IMR-90 (cell line): ENCODE measurements at regions not wholly inside any gene's neighbourhood (a gene's known extent, or its start where the extent isn't known, plus 50 kb on each side); places are given as distances from the start of the nearest gene placed in this dataset.

Experiments used
- ATAC-seq: fragments of 200-7000 bp; cut with Tn5 transposase; 2 replicates; pipeline ENCODE4 v1.9.1; 2020; ENCODE audit warnings: low read depth, mild to moderate bottlenecking, moderate library complexity
- BruUV-seq: library from RNA; stranded (reverse); fragments of 400-500 nt; replicated peaks from 2 replicates; lab custom pipeline; 2021; lab: Mats Ljungman, UMichigan
- CTCF ChIA-PET: fragments of 300-600 bp; formaldehyde crosslinking; extraction: SDS; loops from one replicate; lab custom pipeline; 2021; ENCODE audit warnings: antibody characterized with exemption; lab: Yijun Ruan, JAX
- POLR2A ChIA-PET: fragments of 300-600 bp; sonication (Branson Sonifier 250); formaldehyde crosslinking; loops from one replicate; lab custom pipeline; 2022; ENCODE audit warnings: antibody characterized with exemption; ENCODE audit not compliant: unreplicated experiment; lab: Charles Lee
- DNase-seq: peaks from one replicate; pipeline ENCODE4 v3.0.0; 2013
- H2AFZ ChIP-seq: replicated peaks from 2 replicates; pipeline ENCODE3; 2013; ENCODE audit warnings: low read length, mild to moderate bottlenecking; ENCODE audit not compliant: poor library complexity
- H2AK5ac ChIP-seq: 2 replicates; pipeline ENCODE4 v1.6.1; 2013; ENCODE audit warnings: low read depth, low read length, inconsistent platforms
- H2AK9ac ChIP-seq: replicated peaks from 2 replicates; pipeline ENCODE3; 2013; ENCODE audit warnings: mild to moderate bottlenecking, low read depth, low read length, moderate library complexity; ENCODE audit not compliant: poor library complexity
- H2BK120ac ChIP-seq: 2 replicates; pipeline ENCODE4 v1.6.1; 2013; ENCODE audit warnings: low read depth, low read length, inconsistent platforms
- H2BK15ac ChIP-seq: 3 replicates; pipeline ENCODE4 v1.6.1; 2013; ENCODE audit warnings: low read depth, low read length, inconsistent platforms
- H2BK20ac ChIP-seq: 2 replicates; pipeline ENCODE4 v1.6.1; 2013; ENCODE audit warnings: low read depth, mild to moderate bottlenecking, inconsistent platforms, low read length, moderate library complexity
- H2BK5ac ChIP-seq: 2 replicates; pipeline ENCODE4 v1.6.1; 2013; ENCODE audit warnings: mild to moderate bottlenecking, low read depth, low read length, inconsistent platforms; ENCODE audit not compliant: poor library complexity, severe bottlenecking
- H3K14ac ChIP-seq: replicated peaks from 2 replicates; pipeline ENCODE4 v1.6.1; 2013; ENCODE audit warnings: low read depth, low read length, inconsistent platforms
- H3K18ac ChIP-seq: 2 replicates; pipeline ENCODE4 v1.6.1; 2013; ENCODE audit warnings: low read depth, low read length, control low read depth
- H3K23ac ChIP-seq: 2 replicates; pipeline ENCODE4 v1.6.1; 2013; ENCODE audit warnings: low read depth, low read length, inconsistent platforms
- H3K27ac ChIP-seq: 2 replicates; pipeline ENCODE4 v1.5.1; 2013; ENCODE audit warnings: mild to moderate bottlenecking, control low read depth, low read length; ENCODE audit not compliant: insufficient read depth
- H3K27me3 ChIP-seq: 2 replicates; pipeline ENCODE4 v1.6.1; 2013; ENCODE audit warnings: low read length; ENCODE audit not compliant: control insufficient read depth, insufficient read depth
- H3K36me3 ChIP-seq: 2 replicates; pipeline ENCODE4 v1.6.1; 2013; ENCODE audit warnings: low read length, mixed read lengths; ENCODE audit not compliant: control insufficient read depth, insufficient read depth
- H3K4ac ChIP-seq: 2 replicates; pipeline ENCODE4 v1.6.1; 2013; ENCODE audit warnings: low read depth, low read length, inconsistent platforms
- H3K4me1 ChIP-seq: 2 replicates; pipeline ENCODE4 v1.6.1; 2013; ENCODE audit warnings: low read length, mixed read lengths; ENCODE audit not compliant: control insufficient read depth, insufficient read depth
- H3K4me2 ChIP-seq: 2 replicates; pipeline ENCODE4 v1.6.1; 2013; ENCODE audit warnings: low read depth, mild to moderate bottlenecking, control low read depth, low read length, moderate library complexity
- H3K4me3 ChIP-seq: 2 replicates; pipeline ENCODE4 v1.5.1; 2013; ENCODE audit warnings: low read depth, mild to moderate bottlenecking, control low read depth, low read length, moderate library complexity; ENCODE audit not compliant: insufficient read depth
- H3K56ac ChIP-seq: 2 replicates; pipeline ENCODE4 v1.6.1; 2013; ENCODE audit warnings: low read length, inconsistent platforms; ENCODE audit not compliant: insufficient read depth; ENCODE audit errors: extremely low read depth
- H3K79me1 ChIP-seq, 2 experiments: 2 replicates each; pipeline ENCODE4 v1.6.1; 2013; ENCODE audit warnings: low read length in 2 of 2, inconsistent platforms in 1 of 2, low read depth in 1 of 2
- H3K9ac ChIP-seq: 2 replicates; pipeline ENCODE4 v1.6.1; 2013; ENCODE audit warnings: low read depth, low read length, control low read depth
- H3K9me1 ChIP-seq: 2 replicates; pipeline ENCODE4 v1.6.1; 2013; ENCODE audit warnings: low read length, inconsistent platforms; ENCODE audit not compliant: insufficient read depth
- H3K9me3 ChIP-seq: 2 replicates; pipeline ENCODE4 v1.6.1; 2013; ENCODE audit warnings: low read length; ENCODE audit not compliant: control insufficient read depth, insufficient read depth
- H4K20me1 ChIP-seq: 2 replicates; pipeline ENCODE4 v1.6.1; 2013; ENCODE audit warnings: low read length, inconsistent platforms; ENCODE audit not compliant: insufficient read depth
- H4K5ac ChIP-seq: 2 replicates; pipeline ENCODE4 v1.6.1; 2013; ENCODE audit warnings: mild to moderate bottlenecking, low read depth, low read length, control low read depth
- H4K8ac ChIP-seq, 2 experiments: 2 replicates each; pipeline ENCODE4 v1.6.1; 2013; ENCODE audit warnings: low read depth in 2 of 2, low read length in 2 of 2, control low read depth in 1 of 2, inconsistent platforms in 1 of 2
- H4K91ac ChIP-seq: 2 replicates; pipeline ENCODE4 v1.6.1; 2013; ENCODE audit warnings: low read depth, low read length, inconsistent platforms; ENCODE audit not compliant: insufficient read depth
- MXI1 ChIP-seq: IDR thresholded peaks from 2 replicates; pipeline ENCODE4 v1.6.1; 2012; ENCODE audit warnings: low read depth, mild to moderate bottlenecking, low read length, moderate library complexity, borderline replicate concordance
- NFE2L2 ChIP-seq: fragments of 150-350 bp; IDR thresholded peaks from 2 replicates; pipeline ENCODE4 v1.6.1; 2016; ENCODE audit warnings: low read depth, mild to moderate bottlenecking, low read length
- SMC3 ChIP-seq: fragments of 150-350 bp; IDR thresholded peaks from 2 replicates; pipeline ENCODE4 v1.6.1; 2016; ENCODE audit warnings: low read depth, mild to moderate bottlenecking, antibody characterized with exemption, low read length, moderate library complexity
- WGBS, 2 experiments: methylation state at CpG; one replicate each; pipeline versions ENCODE4 v1.1.5 to v1.1.7; 2013; ENCODE audit warnings: missing lambda C conversion rate in 2 of 2; ENCODE audit not compliant: insufficient read length in 1 of 2; ENCODE audit errors: extremely low coverage in 2 of 2; 5-methylcytosine and 5-hydroxymethylcytosine counted together
- dilution Hi-C: fragments of 300-500 bp; cut with HindIII; formaldehyde crosslinking; loops from one replicate; pipeline ENCODE4 v1.14.3; 2018; ENCODE audit warnings: low sequenced_read_pairs; ENCODE audit not compliant: unreplicated experiment
- in situ Hi-C: fragments of 300-500 bp; cut with MboI; formaldehyde crosslinking; loops from 3 replicates; pipeline ENCODE4 v1.14.3; 2019; ENCODE audit warnings: low sequenced_read_pairs, inconsistent platforms, mixed read lengths
- intact Hi-C: fragments of 100-400 bp; cut with micrococcal nuclease; formaldehyde crosslinking; loops from 2 replicates; pipeline ENCODE4 v1.10.0; 2022

DNA sequence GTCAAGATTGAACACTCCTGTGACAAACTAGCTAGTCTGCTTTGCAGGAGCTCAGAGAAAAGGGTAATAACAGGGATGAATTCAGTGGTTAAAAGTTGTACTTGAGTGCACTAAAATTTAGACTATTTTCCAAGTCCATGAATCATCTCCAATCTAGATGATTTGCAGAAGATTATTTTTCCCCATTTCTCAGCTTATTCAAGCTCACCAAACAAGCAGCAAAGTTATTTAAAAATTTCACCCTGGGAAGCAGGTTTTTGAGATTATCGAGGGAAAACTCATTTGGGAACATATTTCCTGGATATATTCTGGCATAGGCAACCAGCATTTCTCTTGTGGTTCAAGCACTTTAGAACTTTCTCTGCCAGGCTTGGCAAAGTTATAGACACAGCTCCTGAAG is 311.4 kb downstream of the TLE1 start:
- H2BK20ac ChIP-seq = no peak overlapping the region
- no peak overlapping the region for H3K9ac ChIP-seq
- no peak overlapping the region for H3K56ac ChIP-seq
- in situ Hi-C loops = no loop called here
- H3K9me3 ChIP-seq = no peaks in the 10 kb centered on the region
- H4K8ac ChIP-seq = no peak overlapping the region
- H3K4me2 ChIP-seq = no peak overlapping the region
- H3K79me1 ChIP-seq = no peaks in the 10 kb centered on the region
- no peak for ATAC-seq
- H3K4me1 ChIP-seq = no peaks in the 10 kb centered on the region; the same call in 1 of the 2 replicates
- H3K27ac ChIP-seq = no peak overlapping the region
- H3K4ac ChIP-seq = no peak overlapping the region
- H3K27me3 ChIP-seq = no peaks in the 10 kb centered on the region
- H2BK120ac ChIP-seq = no peak overlapping the region
- BruUV-seq = no TSS peak
- intact Hi-C loops = no loop called here
- dilution Hi-C loops = no loop called here
- H3K4me3 ChIP-seq = no peak overlapping the region
- H4K91ac ChIP-seq = no peak overlapping the region
- H3K23ac ChIP-seq = no peak overlapping the region
- POLR2A ChIA-PET = no interaction called here
- no peaks in the 10 kb centered on the region for H3K9me1 ChIP-seq
- H2BK5ac ChIP-seq = no peak overlapping the region
- WGBS, 2 experiments = no CpG with 5 or more reads among the region's 1 CpG
- H4K20me1 ChIP-seq = no peaks in the 10 kb centered on the region
- H2AFZ ChIP-seq = no peak overlapping the region
- H2AK5ac ChIP-seq = no peak overlapping the region
- peak; percentile 7 for DNase-seq
- H4K5ac ChIP-seq = no peak overlapping the region
- CTCF ChIA-PET = interaction anchor here (0.9 to 1.1 kb wide), 2 partner anchors 12 to 18 kb away, joined by 3 to 6 read pairs; no protein-coding TSS in a partner anchor
- no peak overlapping the region for H3K14ac ChIP-seq
- H2BK15ac ChIP-seq = no peak overlapping the region
- H2AK9ac ChIP-seq = no peak overlapping the region
- no peaks in the 10 kb centered on the region for H3K36me3 ChIP-seq
- no peak overlapping the region for H3K18ac ChIP-seq
- TF ChIP-seq NFE2L2 (no peak), SMC3 (no peak), MXI1 (no peak)
